D721Med (cell line): ENCODE measurements at regions not wholly inside any gene's neighbourhood (a gene's known extent, or its start where the extent isn't known, plus 50 kb on each side); places are given as distances from the start of the nearest gene placed in this dataset.
"Not testable (repeated sequence)": the region's sequence is repeated elsewhere in the genome, so short reads cannot be mapped to it uniquely, and the experiment has no call there.

Experiments
- DNase-seq: peaks from one replicate; pipeline ENCODE4 v3.0.0; 2011; ENCODE audit warnings: low spot score; ENCODE audit not compliant: insufficient read length
- FAIRE-seq: peaks from 2 replicates; lab custom pipeline; 2011; peaks lifted over from hg19 to GRCh38; lab: Jason Lieb, UNC
- CTCF ChIP-seq: IDR thresholded peaks from 2 replicates; pipeline ENCODE4 v1.5.1; 2012; ENCODE audit warnings: mild to moderate bottlenecking, control low read depth; ENCODE audit not compliant: insufficient read depth; ENCODE audit errors: missing control alignments

DNA sequence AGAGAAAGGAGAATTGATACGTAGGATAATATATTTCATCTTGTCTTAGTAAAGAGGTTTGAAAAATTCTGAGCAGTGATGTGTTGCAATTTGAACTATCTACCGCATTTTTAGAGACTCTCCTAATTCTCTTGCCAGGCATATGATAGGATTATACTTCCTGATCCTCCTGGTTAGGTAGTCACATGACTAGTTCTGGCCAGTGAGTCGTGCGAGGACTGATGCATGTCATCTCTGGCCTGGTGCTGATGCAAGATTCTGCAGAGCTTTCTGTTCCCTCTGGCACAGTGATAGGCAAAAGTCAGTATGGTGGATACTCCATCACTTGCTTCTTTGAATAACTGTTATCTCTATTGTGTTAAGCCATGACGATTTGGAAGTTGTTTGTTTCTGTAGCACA lies 277.6 kb upstream of the NAALADL2 start:
- FAIRE-seq (no peak), DNase-seq (no peak)
- no peak for TF ChIP-seq CTCF

DNA sequence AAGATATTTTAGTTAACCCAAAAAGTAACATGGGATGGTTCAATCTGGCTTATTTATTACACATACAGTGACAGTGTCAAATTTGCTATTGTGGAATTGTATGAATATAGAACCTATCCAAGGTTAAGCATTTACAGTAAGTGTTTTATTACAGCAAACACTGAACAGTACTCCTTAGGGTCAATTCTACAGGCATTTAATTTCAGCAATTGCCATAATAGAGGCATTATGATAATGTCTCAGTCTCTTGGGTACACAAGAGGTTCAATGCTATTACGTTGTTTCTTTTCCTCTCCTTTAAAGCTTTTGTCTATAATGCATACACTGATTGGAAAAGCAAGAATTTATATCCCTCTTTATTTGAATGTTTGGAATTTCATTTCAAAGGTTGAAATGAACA lies 275.7 kb upstream of the NAALADL2 start:
- DNase-seq (no peak), FAIRE-seq (no peak)
- TF ChIP-seq CTCF: no peak

- FAIRE-seq, DNase-seq: not testable (repeated sequence)
These were observed 272.0 kb upstream of the NAALADL2 start for GRCh38 chr3:174587137-174587536.

- DNase-seq (no peak), FAIRE-seq (no peak)
- no peak for TF ChIP-seq CTCF
These were observed 262.6 kb upstream of the NAALADL2 start for GRCh38 chr3:174596447-174596982.

DNA sequence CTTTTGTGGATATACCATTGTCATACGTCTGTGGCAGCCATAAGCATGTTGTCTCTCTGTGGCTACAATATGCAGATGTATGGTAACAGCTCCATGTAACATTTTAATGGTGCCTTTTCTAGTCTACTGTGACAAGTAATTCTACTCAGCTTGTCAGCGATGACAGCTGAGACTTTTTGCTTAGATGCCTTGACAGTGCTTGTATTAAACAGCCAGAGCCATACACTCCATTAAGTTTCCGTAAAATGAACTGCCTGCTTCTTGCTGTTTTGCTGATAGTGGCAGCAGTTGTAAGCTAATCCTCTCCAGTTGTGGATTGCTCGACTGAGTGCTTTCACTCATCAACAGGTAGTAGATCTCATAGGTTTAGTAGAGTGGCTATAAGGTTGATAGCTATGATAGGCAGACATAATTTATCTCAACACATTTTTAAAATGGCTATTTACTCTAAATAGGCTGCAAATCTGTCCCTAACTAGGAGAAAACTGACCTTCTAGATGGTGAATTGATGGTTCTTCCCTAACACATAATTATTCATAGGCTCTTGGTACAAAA lies 260.2 kb upstream of the NAALADL2 start:
- no peak for TF ChIP-seq CTCF
- FAIRE-seq: no peak
- DNase-seq: no peak

DNA sequence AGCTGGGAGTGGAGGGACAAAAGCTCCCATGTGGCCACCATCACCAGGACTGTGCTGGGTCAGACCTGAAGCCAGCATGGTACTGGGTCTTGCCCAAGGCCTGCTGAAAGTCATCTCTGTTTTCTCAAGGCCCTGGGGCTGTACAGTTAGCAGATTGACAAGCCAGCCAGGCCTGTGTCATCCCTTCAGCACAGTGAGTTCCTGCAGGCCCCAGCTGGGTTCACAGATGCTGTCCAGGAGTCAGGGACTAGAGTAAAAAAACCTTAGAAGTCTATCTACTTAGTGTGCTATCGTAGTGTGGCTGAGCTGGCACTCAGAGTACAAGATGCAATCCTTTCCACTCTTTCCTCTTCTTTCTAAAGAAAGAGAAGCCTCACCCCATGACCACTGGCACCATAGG lies 246.0 kb upstream of the NAALADL2 start:
- DNase-seq (no peak), FAIRE-seq (no peak)
- TF ChIP-seq CTCF: no peak

GRCh38 chr3:174614036-174614435 lies 245.1 kb upstream of the NAALADL2 start:
- DNase-seq (no peak), FAIRE-seq (no peak)
- TF ChIP-seq CTCF: no peak
